Peyer's patch (tissue), 4 donors: ENCODE measurements at regions not wholly inside any gene's neighbourhood (a gene's known extent, or its start where the extent isn't known, plus 50 kb on each side); places are given as distances from the start of the nearest gene placed in this dataset.

Experiments used
- CTCF ChIP-seq, 6 experiments: fragments of 450-650 bp in 4 of 6; fragments of 200-600 bp in 2 of 6; sonication (generic) in 1 of 6; IDR thresholded peaks; one replicate each; pipeline ENCODE4 v1.5.1; 2017 to 2019; ENCODE audit warnings: antibody characterized with exemption in 6 of 6, mild to moderate bottlenecking in 3 of 6, moderate library complexity in 1 of 6
- POLR2A ChIP-seq, 2 donors: fragments of 450-650 bp; IDR thresholded peaks; one replicate each; pipeline ENCODE4 v1.5.1; 2017; ENCODE audit warnings: antibody characterized with exemption in 2 of 2, mild to moderate bottlenecking in 2 of 2, moderate library complexity in 2 of 2

- TF ChIP-seq CTCF (IDR thresholded peaks at IDR 0.05) = no peak
- no peak for TF ChIP-seq POLR2A (IDR thresholded peaks at IDR 0.05)
These were observed 175.5 kb downstream of the TMEM18 start for GRCh38 chr2:501667-502066.
